ENCODE measurements at regions not wholly inside any gene's neighbourhood (a gene's known extent, or its start where the extent isn't known, plus 50 kb on each side); places are given as distances from the start of the nearest gene placed in this dataset.

DNA sequence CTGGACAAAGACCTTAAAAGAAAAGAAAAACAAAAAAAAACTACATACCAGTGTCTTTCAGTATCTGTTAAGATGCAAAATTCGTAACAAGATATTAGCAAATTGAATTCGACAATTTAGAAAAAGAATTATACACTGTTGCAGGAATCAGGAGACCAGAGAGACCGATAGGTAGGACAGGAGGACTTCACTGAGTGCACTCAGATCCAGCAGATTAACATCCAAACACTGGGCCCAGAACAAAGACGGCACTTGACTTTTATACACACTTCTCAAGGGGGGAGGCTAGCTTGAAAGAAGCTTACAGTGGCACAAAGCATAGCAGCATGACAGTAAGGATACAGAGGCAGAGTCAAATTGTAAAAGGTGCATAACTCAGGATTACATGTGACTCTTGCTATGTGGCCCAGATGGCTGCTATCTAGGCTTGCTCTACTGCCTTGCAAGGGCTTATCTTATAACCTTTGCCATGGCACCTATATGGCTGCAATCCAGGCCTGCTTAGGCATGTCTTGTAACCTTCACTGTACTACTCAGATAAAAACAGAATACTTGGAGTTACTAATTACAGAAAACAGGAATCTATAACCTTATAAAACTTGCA, 507.3 kb upstream of the LRRTM4 start:
- no peak for TF ChIP-seq EZH2 (IDR thresholded peaks at IDR 0.05; ENCODE audit: borderline replicate concordance, low read depth, low read length, poor library complexity, severe bottlenecking)
- TF ChIP-seq, protein P1, sequence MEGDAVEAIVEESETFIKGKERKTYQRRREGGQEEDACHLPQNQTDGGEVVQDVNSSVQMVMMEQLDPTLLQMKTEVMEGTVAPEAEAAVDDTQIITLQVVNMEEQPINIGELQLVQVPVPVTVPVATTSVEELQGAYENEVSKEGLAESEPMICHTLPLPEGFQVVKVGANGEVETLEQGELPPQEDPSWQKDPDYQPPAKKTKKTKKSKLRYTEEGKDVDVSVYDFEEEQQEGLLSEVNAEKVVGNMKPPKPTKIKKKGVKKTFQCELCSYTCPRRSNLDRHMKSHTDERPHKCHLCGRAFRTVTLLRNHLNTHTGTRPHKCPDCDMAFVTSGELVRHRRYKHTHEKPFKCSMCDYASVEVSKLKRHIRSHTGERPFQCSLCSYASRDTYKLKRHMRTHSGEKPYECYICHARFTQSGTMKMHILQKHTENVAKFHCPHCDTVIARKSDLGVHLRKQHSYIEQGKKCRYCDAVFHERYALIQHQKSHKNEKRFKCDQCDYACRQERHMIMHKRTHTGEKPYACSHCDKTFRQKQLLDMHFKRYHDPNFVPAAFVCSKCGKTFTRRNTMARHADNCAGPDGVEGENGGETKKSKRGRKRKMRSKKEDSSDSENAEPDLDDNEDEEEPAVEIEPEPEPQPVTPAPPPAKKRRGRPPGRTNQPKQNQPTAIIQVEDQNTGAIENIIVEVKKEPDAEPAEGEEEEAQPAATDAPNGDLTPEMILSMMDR (conservative IDR thresholded peaks at IDR 0.05; ENCODE audit: low read depth, low read length): no peak

Measured in A673 (cell line).